K562 (cell line): ENCODE measurements at regions not wholly inside any gene's neighbourhood (a gene's known extent, or its start where the extent isn't known, plus 50 kb on each side); places are given as distances from the start of the nearest gene placed in this dataset.
A peak's percentile ranks its signal among the peaks of the same experiment; 100 is the strongest.

Source experiments
- ATF1 ChIP-seq, 2 experiments: fragments of 450-650 bp in 1 of 2; IDR thresholded peaks; 2 replicates each; pipeline ENCODE4 v1.6.1; 2016; ENCODE audit warnings: missing compliant biosample characterization in 1 of 2, missing genetic modification characterization in 1 of 2
- CHD2 ChIP-seq: IDR thresholded peaks from 2 replicates; pipeline ENCODE4 v1.6.1; 2011; ENCODE audit warnings: low read depth, low read length
- E2F4 ChIP-seq: sonication (generic); formaldehyde crosslinking; IDR thresholded peaks from 2 replicates; pipeline ENCODE4 v1.8.0; 2022; ENCODE audit warnings: mild to moderate bottlenecking, low read depth, missing genetic modification reagents
- ETV1 ChIP-seq: fragments of 450-650 bp; conservative IDR thresholded peaks from 2 replicates; pipeline ENCODE4 v1.6.1; 2016; ENCODE audit warnings: missing genetic modification characterization, control low read depth, low read depth, missing compliant biosample characterization
- GABPB1 ChIP-seq: sonication (generic); formaldehyde crosslinking; IDR thresholded peaks from 2 replicates; pipeline ENCODE4 v1.8.0; 2022; ENCODE audit warnings: mild to moderate bottlenecking, missing genetic modification reagents
- GATA2 ChIP-seq: sonication (generic); formaldehyde crosslinking; IDR thresholded peaks from 2 replicates; pipeline ENCODE4 v1.4.0; 2020; ENCODE audit warnings: mild to moderate bottlenecking, missing genetic modification reagents
- KLF16 ChIP-seq: IDR thresholded peaks from 2 replicates; pipeline ENCODE4 v1.6.1; 2016; ENCODE audit warnings: antibody characterized with exemption
- MED1 ChIP-seq: sonication (generic); formaldehyde crosslinking; IDR thresholded peaks from 2 replicates; pipeline ENCODE4 v1.8.1; 2023; ENCODE audit warnings: missing genetic modification reagents, borderline replicate concordance
- MYC ChIP-seq, 2 experiments: fragments of 250-450 bp in 1 of 2; sonication (Bioruptor Pico) in 1 of 2; IDR thresholded peaks; 2 replicates each; pipeline versions ENCODE4 v1.5.1 to v1.6.1; 2012 to 2021; ENCODE audit warnings: low read depth in 2 of 2, borderline replicate concordance in 1 of 2, improper control_type of control experiment in 1 of 2, low read length in 1 of 2, mild to moderate bottlenecking in 1 of 2, moderate library complexity in 1 of 2
- NBN ChIP-seq: fragments of 450-650 bp; IDR thresholded peaks from 2 replicates; pipeline ENCODE4 v1.6.1; 2016; ENCODE audit warnings: low read depth, mild to moderate bottlenecking
- NFATC3 ChIP-seq: fragments of 450-650 bp; IDR thresholded peaks from 2 replicates; pipeline ENCODE4 v1.6.1; 2017; ENCODE audit warnings: mild to moderate bottlenecking
- POLR2H ChIP-seq: IDR thresholded peaks from 2 replicates; pipeline ENCODE4 v1.6.1; 2016; ENCODE audit warnings: missing genetic modification characterization, low read depth, mild to moderate bottlenecking, control low read depth, missing compliant biosample characterization, moderate library complexity
- SMARCA5 ChIP-seq: fragments of 450-650 bp; IDR thresholded peaks from 2 replicates; pipeline ENCODE4 v1.6.1; 2016
- SNIP1 ChIP-seq: fragments of 450-650 bp; IDR thresholded peaks from 2 replicates; pipeline ENCODE4 v1.7.1; 2017; ENCODE audit warnings: low read depth, mild to moderate bottlenecking
- SRF ChIP-seq, 2 experiments: fragments of 250-450, 450-650 bp in 1 of 2; sonication (Bioruptor Pico) in 1 of 2; sonication (generic) in 1 of 2; formaldehyde crosslinking; IDR thresholded peaks; 2 replicates each; pipeline versions ENCODE4 v1.5.0 to v1.5.1; 2020 to 2022; ENCODE audit warnings: mild to moderate bottlenecking in 1 of 2, missing genetic modification reagents in 1 of 2
- SRSF7 ChIP-seq: fragments of 200-400 bp; formaldehyde crosslinking; optimal IDR thresholded peaks from 2 replicates; pipeline ENCODE3; 2017; ENCODE audit warnings: mild to moderate bottlenecking, low read depth, low read length
- TARDBP ChIP-seq: fragments of 450-650 bp; IDR thresholded peaks from 2 replicates; pipeline ENCODE4 v1.6.1; 2016
- THRB ChIP-seq: fragments of 450-650 bp; formaldehyde crosslinking; conservative IDR thresholded peaks from 2 replicates; pipeline ENCODE4 v1.4.0; 2022; ENCODE audit warnings: mild to moderate bottlenecking, missing genetic modification characterization
- U2AF2 ChIP-seq: fragments of 200-400 bp; formaldehyde crosslinking; optimal IDR thresholded peaks from 2 replicates; pipeline ENCODE3; 2017; ENCODE audit warnings: low read depth, mild to moderate bottlenecking, low read length
- WHSC1 ChIP-seq: IDR thresholded peaks from one replicate; pipeline ENCODE4 v1.6.1; 2012; ENCODE audit warnings: low read length, control low read depth, inconsistent platforms
- ZEB2 ChIP-seq: fragments of 450-650 bp; IDR thresholded peaks from 2 replicates; pipeline ENCODE4 v1.6.1; 2016
- ZNF217 ChIP-seq: sonication (generic); formaldehyde crosslinking; IDR thresholded peaks from 2 replicates; pipeline ENCODE4 v1.8.0; 2022; ENCODE audit warnings: mild to moderate bottlenecking, missing genetic modification reagents
- ZNF24 ChIP-seq: fragments of 450-650 bp; IDR thresholded peaks from 2 replicates; pipeline ENCODE4 v1.6.1; 2016
- ZNF274 ChIP-seq: IDR thresholded peaks from 2 replicates; pipeline ENCODE4 v1.6.1; 2011; ENCODE audit warnings: low read depth, mild to moderate bottlenecking, low read length, moderate library complexity, borderline replicate concordance
- ZNF3 ChIP-seq: fragments of 250-450 bp; sonication (Bioruptor Pico); IDR thresholded peaks from 2 replicates; pipeline ENCODE4 v1.5.0; 2021; ENCODE audit warnings: mild to moderate bottlenecking, moderate library complexity
- TF ChIP-seq, protein P1 (sequence below): sonication (generic); formaldehyde crosslinking; IDR thresholded peaks from 2 replicates; pipeline ENCODE4 v1.8.1; 2023; ENCODE audit warnings: mild to moderate bottlenecking, missing genetic modification reagents, moderate library complexity
- TF ChIP-seq, protein P2 (sequence below), 3 experiments: fragments of 200-800 bp in 1 of 3; sonication (Bioruptor generic) in 1 of 3; sonication (generic) in 1 of 3; formaldehyde crosslinking in 1 of 3; IDR thresholded peaks; 2 replicates each; pipeline versions ENCODE4 v1.6.1 to v1.8.0; 2016 to 2022; ENCODE audit warnings: mild to moderate bottlenecking in 2 of 3, missing compliant biosample characterization in 2 of 3, missing genetic modification characterization in 2 of 3, missing genetic modification reagents in 1 of 3

- TF ChIP-seq, protein P1, sequence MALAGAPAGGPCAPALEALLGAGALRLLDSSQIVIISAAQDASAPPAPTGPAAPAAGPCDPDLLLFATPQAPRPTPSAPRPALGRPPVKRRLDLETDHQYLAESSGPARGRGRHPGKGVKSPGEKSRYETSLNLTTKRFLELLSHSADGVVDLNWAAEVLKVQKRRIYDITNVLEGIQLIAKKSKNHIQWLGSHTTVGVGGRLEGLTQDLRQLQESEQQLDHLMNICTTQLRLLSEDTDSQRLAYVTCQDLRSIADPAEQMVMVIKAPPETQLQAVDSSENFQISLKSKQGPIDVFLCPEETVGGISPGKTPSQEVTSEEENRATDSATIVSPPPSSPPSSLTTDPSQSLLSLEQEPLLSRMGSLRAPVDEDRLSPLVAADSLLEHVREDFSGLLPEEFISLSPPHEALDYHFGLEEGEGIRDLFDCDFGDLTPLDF (CRISPR knock-in tag) = no peak
- TF ChIP-seq MED1 (CRISPR knock-in tag) (no peak), SNIP1 (no peak), THRB (CRISPR knock-in tag) (no peak), NBN (0 out of 2 replicates have a peak, but pooled peaks have one; percentile 33), GABPB1 (CRISPR knock-in tag) (no peak), NFATC3 (no peak), SMARCA5 (peak; percentile 88; the same call in 1 of the 2 replicates), WHSC1 (no peak), ETV1 (tag) (no peak), MYC (IDR thresholded peaks at IDR 0.05; ENCODE audit: low read depth, low read length) (peak; percentile 45; the same call in 1 of the 2 replicates), MYC (CRISPR knock-in tag; IDR thresholded peaks at IDR 0.05; ENCODE audit: borderline replicate concordance, low read depth) (no peak), TARDBP (no peak), ATF1 (CRISPR knock-in tag; IDR thresholded peaks at IDR 0.05) (no peak), ATF1 (tag; IDR thresholded peaks at IDR 0.05) (no peak), ZNF24 (peak; percentile 98), CHD2 (no peak), POLR2H (tag) (no peak), SRF (CRISPR knock-in tag; IDR thresholded peaks at IDR 0.05) (no peak), KLF16 (no peak), ZNF274 (no peak), SRSF7 (no peak), ZEB2 (no peak), E2F4 (no peak), U2AF2 (no peak), GATA2 (CRISPR knock-in tag) (no peak), ZNF217 (CRISPR knock-in tag) (no peak), ZNF3 (CRISPR knock-in tag) (no peak)
- TF ChIP-seq, protein P2, sequence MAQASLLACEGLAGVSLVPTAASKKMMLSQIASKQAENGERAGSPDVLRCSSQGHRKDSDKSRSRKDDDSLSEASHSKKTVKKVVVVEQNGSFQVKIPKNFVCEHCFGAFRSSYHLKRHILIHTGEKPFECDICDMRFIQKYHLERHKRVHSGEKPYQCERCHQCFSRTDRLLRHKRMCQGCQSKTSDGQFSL (CRISPR knock-in tag; IDR thresholded peaks at IDR 0.05) = no peak
- TF ChIP-seq, protein P2 (tag; IDR thresholded peaks at IDR 0.05) = no peak
Measured at GRCh38 chr3:72143322-72143721, 358.4 kb upstream of the PROK2 start (continued).
